HFFc6 (cell line): ENCODE measurements at regions not wholly inside any gene's neighbourhood (a gene's known extent, or its start where the extent isn't known, plus 50 kb on each side); places are given as distances from the start of the nearest gene placed in this dataset.

Source experiments
- DNase-seq: peaks from one replicate; pipeline ENCODE4 v3.0.0-alpha.2; 2018
- H3K27ac Mint-ChIP-seq: 2 replicates; pipeline ENCODE4 v1.8.0; 2020; ENCODE audit warnings: mild to moderate bottlenecking, mixed read lengths
- H3K27me3 Mint-ChIP-seq: 2 replicates; pipeline ENCODE4 v1.8.0; 2021; ENCODE audit warnings: mild to moderate bottlenecking, moderate library complexity, mixed read lengths; ENCODE audit not compliant: insufficient read depth
- H3K36me3 Mint-ChIP-seq: 2 replicates; pipeline ENCODE4 v1.8.0; 2021; ENCODE audit warnings: low read depth, mixed read lengths
- H3K4me1 Mint-ChIP-seq: 2 replicates; pipeline ENCODE4 v1.8.0; 2020; ENCODE audit warnings: low read depth, mixed read lengths
- H3K4me3 Mint-ChIP-seq: 2 replicates; pipeline ENCODE4 v1.8.0; 2020; ENCODE audit warnings: mild to moderate bottlenecking, moderate library complexity, mixed read lengths
- H3K9me3 Mint-ChIP-seq: 2 replicates; pipeline ENCODE4 v1.8.0; 2020; ENCODE audit warnings: mild to moderate bottlenecking, mixed read lengths
- CTCF ChIP-seq: fragments of 200-600 bp; sonication (generic); IDR thresholded peaks from 2 replicates; pipeline ENCODE4 v1.5.0; 2021; ENCODE audit warnings: antibody characterized with exemption, mild to moderate bottlenecking

GRCh38 chr7:156131881-156132280 lies 319.6 kb upstream of the SHH start:
- H3K9me3 Mint-ChIP-seq = peaks cover 45% of the 10 kb centered on the region
- H3K4me1 Mint-ChIP-seq = no peaks in the 10 kb centered on the region
- 0 out of 2 replicates have a peak, but pooled peaks cover 4% of the 10 kb centered on the region for H3K36me3 Mint-ChIP-seq
- no peaks in the 10 kb centered on the region for H3K27me3 Mint-ChIP-seq
- no peak overlapping the region for H3K4me3 Mint-ChIP-seq
- no peak for DNase-seq
- H3K27ac Mint-ChIP-seq = no peak overlapping the region
- TF ChIP-seq CTCF = no peak

- H3K27me3 Mint-ChIP-seq = peaks cover 2% of the 10 kb centered on the region
- peaks cover 53% of the 10 kb centered on the region for H3K9me3 Mint-ChIP-seq
- no peaks in the 10 kb centered on the region for H3K4me1 Mint-ChIP-seq
- TF ChIP-seq CTCF = no peak
- no peak overlapping the region for H3K4me3 Mint-ChIP-seq
- DNase-seq = no peak
- no peaks in the 10 kb centered on the region for H3K36me3 Mint-ChIP-seq
- no peak overlapping the region for H3K27ac Mint-ChIP-seq
These were observed 317.3 kb upstream of the SHH start for GRCh38 chr7:156129522-156129921.

- no peak for TF ChIP-seq CTCF
- Mint-ChIP-seq H3K9me3 (peaks cover 58% of the 10 kb centered on the region), H3K4me3 (no peak overlapping the region), H3K4me1 (no peaks in the 10 kb centered on the region), H3K27ac (no peak overlapping the region), H3K27me3 (peaks cover 2% of the 10 kb centered on the region), H3K36me3 (no peaks in the 10 kb centered on the region)
- no peak for DNase-seq
These were observed 316.2 kb upstream of the SHH start for GRCh38 chr7:156128496-156128895.

GRCh38 chr7:156127166-156128134 lies 315.2 kb upstream of the SHH start:
- H3K9me3 Mint-ChIP-seq = peaks cover 66% of the 10 kb centered on the region
- DNase-seq = no peak
- H3K36me3 Mint-ChIP-seq = no peaks in the 10 kb centered on the region
- no peak overlapping the region for H3K27ac Mint-ChIP-seq
- H3K27me3 Mint-ChIP-seq = peaks cover 3% of the 10 kb centered on the region
- no peaks in the 10 kb centered on the region for H3K4me1 Mint-ChIP-seq
- no peak for TF ChIP-seq CTCF
- no peak overlapping the region for H3K4me3 Mint-ChIP-seq

- peaks cover 5% of the 10 kb centered on the region; the same call in 1 of the 2 replicates for H3K36me3 Mint-ChIP-seq
- H3K4me1 Mint-ChIP-seq = no peaks in the 10 kb centered on the region
- H3K9me3 Mint-ChIP-seq = peaks cover 63% of the 10 kb centered on the region
- no peak for TF ChIP-seq CTCF
- no peak for DNase-seq
- H3K4me3 Mint-ChIP-seq = no peak overlapping the region
- H3K27ac Mint-ChIP-seq = no peak overlapping the region
- peaks cover 4% of the 10 kb centered on the region for H3K27me3 Mint-ChIP-seq
These were observed 313.8 kb upstream of the SHH start for GRCh38 chr7:156125841-156126730.
